Hematopoietic multipotent progenitor cell treated with erythropoietin and hydrocortisone succinate and interleukin-3 and kit ligand, for 8 days (in vitro differentiated cells): ENCODE measurements at regions not wholly inside any gene's neighbourhood (a gene's known extent, or its start where the extent isn't known, plus 50 kb on each side); places are given as distances from the start of the nearest gene placed in this dataset.

Experiments
- DNase-seq: peaks from one replicate; pipeline ENCODE4 v3.0.0-alpha.2; 2015

- DNase-seq = no peak
Observed at GRCh38 chr5:88984040-88984439, 101.1 kb upstream of the MEF2C start.

GRCh38 chr5:88979726-88980125, 96.7 kb upstream of the MEF2C start:
- DNase-seq = no peak

DNA sequence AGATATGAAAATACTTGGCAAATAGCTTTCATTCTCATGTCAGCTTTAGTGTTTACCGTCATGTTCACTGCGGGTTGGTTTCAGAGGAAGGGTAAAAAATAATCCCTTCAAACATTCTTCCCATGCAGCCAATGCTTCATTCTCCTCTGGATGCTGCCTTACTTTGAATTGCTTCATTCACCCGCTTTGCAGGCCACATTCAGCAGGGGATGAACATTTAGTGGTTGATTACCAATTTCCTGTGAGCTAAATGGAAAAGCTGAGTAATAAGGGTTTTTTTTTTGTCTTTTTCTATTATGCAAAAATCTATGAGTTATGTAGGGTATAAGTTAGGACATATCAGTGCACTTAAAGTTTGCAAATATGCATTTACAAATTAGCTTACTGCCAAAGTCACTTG, 96.3 kb upstream of the MEF2C start:
- no peak for DNase-seq

GRCh38 chr5:88976914-88977313, 93.9 kb upstream of the MEF2C start:
- DNase-seq = no peak

GRCh38 chr5:88967633-88968585, 84.9 kb upstream of the MEF2C start:
- no peak for DNase-seq

GRCh38 chr5:88964831-88965230, 81.8 kb upstream of the MEF2C start:
- DNase-seq = no peak

GRCh38 chr5:88957013-88957412, 74.0 kb upstream of the MEF2C start:
- no peak for DNase-seq

GRCh38 chr5:88956416-88956815, 73.4 kb upstream of the MEF2C start:
- no peak for DNase-seq

- DNase-seq = no peak
Observed at GRCh38 chr5:88955403-88955802, 72.4 kb upstream of the MEF2C start.

GRCh38 chr5:88954511-88954910, 71.5 kb upstream of the MEF2C start:
- DNase-seq = no peak

DNA sequence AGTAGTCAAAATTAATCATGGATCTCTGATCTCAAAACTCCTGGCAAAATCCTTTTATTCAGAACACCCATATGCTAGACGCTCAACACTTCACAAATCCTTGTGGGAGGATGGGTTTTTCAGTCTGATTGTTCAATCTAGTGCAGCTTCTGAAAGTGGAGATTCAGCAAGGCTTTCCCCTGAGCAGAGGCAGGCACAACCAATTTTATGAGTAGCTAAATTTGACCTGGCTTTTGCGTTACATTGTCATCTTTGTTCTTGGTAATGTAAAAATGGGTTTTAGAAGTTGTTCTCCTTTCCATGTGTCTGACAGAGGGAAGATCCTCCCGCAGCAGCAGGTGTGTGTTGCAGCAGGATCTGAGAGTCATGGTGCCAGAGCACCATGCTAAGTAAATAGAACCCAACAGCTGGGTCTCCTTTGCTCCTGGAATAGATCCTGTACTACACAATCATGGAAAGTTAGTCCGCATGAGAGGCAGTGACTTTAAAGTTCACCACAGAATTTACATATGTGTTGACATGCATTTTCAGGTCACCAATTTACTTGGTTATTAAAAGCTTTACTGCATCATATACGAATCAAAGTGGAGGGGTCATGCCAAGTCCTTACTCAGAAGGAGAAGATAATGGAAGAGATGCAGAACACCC, 70.1 kb upstream of the MEF2C start:
- no peak for DNase-seq

- DNase-seq = no peak
Observed at GRCh38 chr5:88952344-88952743, 69.4 kb upstream of the MEF2C start.

- no peak for DNase-seq
Observed at GRCh38 chr5:88951457-88951856, 68.5 kb upstream of the MEF2C start.

DNA sequence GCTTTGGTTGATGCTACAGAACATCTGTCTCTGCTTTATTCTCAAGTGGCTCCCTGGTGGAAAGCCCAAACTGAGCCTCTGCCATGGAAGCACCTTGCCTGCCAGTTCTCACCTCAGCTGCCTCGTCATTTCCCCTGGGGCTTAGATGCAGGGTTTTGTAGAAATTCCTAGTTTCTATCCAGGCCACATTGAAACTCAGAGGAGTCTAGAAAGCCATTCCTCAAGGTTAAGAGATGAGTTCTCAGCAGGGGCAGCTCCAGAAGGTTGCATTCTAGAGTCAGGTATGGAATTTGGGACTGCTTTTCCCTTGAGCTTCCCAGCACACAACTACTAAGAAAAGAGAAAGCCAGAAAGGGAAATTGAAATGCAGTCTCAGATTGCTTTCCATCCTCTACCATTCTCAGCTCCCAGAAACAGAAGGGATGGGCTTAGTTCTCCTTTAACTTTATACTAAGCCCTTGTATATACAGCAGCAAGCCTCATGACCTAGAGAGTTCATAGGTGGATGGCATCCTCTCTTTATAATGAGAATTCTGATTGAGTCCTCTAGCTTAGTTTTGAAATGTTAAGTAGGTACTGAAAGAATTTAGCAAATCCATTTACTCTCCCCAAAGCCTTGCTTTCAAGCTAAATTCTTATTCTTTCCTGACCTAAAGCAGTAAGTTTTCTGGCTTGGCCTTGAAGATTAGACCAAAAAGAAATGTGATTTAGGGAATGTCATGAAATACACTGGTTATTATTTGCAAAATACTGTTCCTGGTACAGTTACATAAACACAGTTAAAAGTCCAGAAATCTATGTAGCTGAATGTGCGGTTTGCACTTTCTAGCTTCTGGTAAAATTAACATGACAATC, 66.0 kb upstream of the MEF2C start:
- no peak for DNase-seq

- no peak for DNase-seq
Observed at GRCh38 chr5:88944751-88945531, 62.0 kb upstream of the MEF2C start.

DNA sequence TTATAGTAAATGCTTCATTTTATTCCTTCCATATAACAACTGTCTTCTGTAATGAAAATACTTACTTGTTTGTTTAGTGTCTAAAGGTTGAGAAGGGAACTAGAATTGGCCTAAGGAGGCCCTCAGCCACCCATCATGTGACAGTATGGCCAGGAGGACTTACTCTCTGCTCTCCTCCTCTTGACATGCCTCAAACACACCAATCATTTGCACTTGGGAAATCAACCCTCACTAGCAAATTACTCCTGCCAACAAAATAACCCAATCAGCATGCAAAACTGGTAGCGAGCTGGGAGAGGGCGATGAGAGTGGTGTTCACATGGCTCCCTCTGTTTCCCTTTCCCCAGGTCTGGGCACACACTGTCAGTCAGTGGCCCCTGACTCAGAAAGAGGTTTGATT, 58.6 kb upstream of the MEF2C start:
- no peak for DNase-seq

GRCh38 chr5:88940713-88941112, 57.7 kb upstream of the MEF2C start:
- no peak for DNase-seq

DNA sequence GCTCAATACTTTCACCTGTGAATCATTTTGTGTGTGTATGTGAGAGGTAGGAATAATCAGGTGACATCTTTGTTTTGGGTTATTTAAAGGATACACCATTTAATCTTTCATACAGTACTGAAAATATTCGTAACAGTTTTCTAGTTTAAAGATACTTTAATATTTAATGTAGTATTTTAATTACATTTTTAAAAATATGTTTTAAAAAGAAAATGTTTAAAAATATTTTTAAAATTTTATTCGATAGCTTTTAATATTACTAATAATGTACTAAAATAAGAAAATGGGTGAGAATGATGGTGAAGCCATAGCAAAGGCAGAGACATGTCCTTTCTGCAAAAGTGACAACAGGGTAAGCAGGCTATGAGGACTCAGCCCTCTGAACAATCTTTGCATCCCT, 56.3 kb upstream of the MEF2C start:
- DNase-seq = no peak

DNA sequence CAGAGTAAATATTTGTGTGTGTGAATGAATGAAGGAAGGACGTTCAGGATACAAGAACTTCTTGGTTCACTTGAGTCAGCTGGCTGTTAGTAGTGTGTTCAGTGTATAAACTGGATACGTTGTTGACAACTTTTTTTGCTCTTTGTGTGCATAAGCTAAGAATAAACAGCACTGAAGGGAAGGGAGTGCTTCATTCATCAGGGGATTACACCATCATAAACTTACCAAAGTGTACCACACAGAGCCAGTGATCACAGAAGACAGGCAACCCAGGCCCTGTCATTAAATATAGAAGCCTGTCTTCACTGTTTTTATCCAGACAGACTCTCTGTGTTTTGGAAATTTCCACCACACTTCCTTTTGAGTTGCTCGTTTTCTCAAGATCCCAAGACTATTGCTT, 55.5 kb upstream of the MEF2C start:
- no peak for DNase-seq

GRCh38 chr5:88937406-88937805, 54.4 kb upstream of the MEF2C start:
- DNase-seq = no peak

- DNase-seq = peak; percentile 11
Observed at GRCh38 chr5:88934439-88934838, 51.5 kb upstream of the MEF2C start.
